ENCODE measurements at regions not wholly inside any gene's neighbourhood (a gene's known extent, or its start where the extent isn't known, plus 50 kb on each side); places are given as distances from the start of the nearest gene placed in this dataset.
A peak's percentile ranks its signal among the peaks of the same experiment; 100 is the strongest.

DNA sequence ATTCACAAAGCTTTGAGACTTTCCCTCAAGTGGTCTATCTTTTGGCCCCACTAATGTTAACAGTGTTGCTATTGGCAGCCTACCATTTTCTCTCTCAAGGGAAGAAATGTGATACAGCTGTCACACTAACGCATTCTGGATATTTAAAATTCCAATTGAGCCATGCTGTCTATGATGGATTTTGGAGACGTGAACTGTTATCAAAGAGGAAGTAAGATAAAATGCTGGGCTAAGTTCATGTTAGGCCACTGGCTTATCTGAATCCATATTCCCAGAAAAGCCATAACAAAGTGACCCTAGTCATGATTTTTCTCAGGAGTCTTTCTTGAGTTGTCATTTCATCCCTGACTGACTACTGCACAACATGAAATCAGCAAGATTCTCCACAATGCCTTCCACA, 200.2 kb downstream of the PHLDA1 start:
- TF ChIP-seq ARNTL (CRISPR knock-in tag; IDR thresholded peaks at IDR 0.05; ENCODE audit: borderline replicate concordance, low read depth) (no peak), OSR1 (CRISPR knock-in tag; IDR thresholded peaks at IDR 0.05) (no peak), ZFP3 (CRISPR knock-in tag; IDR thresholded peaks at IDR 0.05) (0 out of 2 replicates have a peak, but pooled peaks have one; percentile 14), TCF4 (CRISPR knock-in tag; IDR thresholded peaks at IDR 0.05; ENCODE audit: borderline replicate concordance) (no peak), TOX (CRISPR knock-in tag; IDR thresholded peaks at IDR 0.05; ENCODE audit: borderline replicate concordance) (no peak), ZC3H10 (CRISPR knock-in tag; IDR thresholded peaks at IDR 0.05) (no peak), ZNF565 (CRISPR knock-in tag; conservative IDR thresholded peaks at IDR 0.05; ENCODE audit: low read depth) (no peak), RARB (CRISPR knock-in tag; IDR thresholded peaks at IDR 0.05) (no peak), ESRRG (CRISPR knock-in tag; IDR thresholded peaks at IDR 0.05) (no peak)
- TF ChIP-seq, protein P1, sequence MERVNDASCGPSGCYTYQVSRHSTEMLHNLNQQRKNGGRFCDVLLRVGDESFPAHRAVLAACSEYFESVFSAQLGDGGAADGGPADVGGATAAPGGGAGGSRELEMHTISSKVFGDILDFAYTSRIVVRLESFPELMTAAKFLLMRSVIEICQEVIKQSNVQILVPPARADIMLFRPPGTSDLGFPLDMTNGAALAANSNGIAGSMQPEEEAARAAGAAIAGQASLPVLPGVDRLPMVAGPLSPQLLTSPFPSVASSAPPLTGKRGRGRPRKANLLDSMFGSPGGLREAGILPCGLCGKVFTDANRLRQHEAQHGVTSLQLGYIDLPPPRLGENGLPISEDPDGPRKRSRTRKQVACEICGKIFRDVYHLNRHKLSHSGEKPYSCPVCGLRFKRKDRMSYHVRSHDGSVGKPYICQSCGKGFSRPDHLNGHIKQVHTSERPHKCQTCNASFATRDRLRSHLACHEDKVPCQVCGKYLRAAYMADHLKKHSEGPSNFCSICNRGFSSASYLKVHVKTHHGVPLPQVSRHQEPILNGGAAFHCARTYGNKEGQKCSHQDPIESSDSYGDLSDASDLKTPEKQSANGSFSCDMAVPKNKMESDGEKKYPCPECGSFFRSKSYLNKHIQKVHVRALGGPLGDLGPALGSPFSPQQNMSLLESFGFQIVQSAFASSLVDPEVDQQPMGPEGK (CRISPR knock-in tag; IDR thresholded peaks at IDR 0.05; ENCODE audit: borderline replicate concordance), result no peak
- TF ChIP-seq, protein P2, sequence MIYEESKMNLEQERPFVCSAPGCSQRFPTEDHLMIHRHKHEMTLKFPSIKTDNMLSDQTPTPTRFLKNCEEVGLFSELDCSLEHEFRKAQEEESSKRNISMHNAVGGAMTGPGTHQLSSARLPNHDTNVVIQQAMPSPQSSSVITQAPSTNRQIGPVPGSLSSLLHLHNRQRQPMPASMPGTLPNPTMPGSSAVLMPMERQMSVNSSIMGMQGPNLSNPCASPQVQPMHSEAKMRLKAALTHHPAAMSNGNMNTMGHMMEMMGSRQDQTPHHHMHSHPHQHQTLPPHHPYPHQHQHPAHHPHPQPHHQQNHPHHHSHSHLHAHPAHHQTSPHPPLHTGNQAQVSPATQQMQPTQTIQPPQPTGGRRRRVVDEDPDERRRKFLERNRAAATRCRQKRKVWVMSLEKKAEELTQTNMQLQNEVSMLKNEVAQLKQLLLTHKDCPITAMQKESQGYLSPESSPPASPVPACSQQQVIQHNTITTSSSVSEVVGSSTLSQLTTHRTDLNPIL (CRISPR knock-in tag; IDR thresholded peaks at IDR 0.05; ENCODE audit: low read depth), result no peak

All from SK-N-SH treated with all-trans-retinoic acid at 6 μM for 48 hours (cell line).